Suppressor macrophage treated with lipopolysaccharide for 4 hours (primary cell): ENCODE measurements at regions not wholly inside any gene's neighbourhood (a gene's known extent, or its start where the extent isn't known, plus 50 kb on each side); places are given as distances from the start of the nearest gene placed in this dataset.
"Not testable (repeated sequence)": the region's sequence is repeated elsewhere in the genome, so short reads cannot be mapped to it uniquely, and the experiment has no call there.

Experiments used
- DNase-seq: peaks from one replicate; pipeline ENCODE4 v3.0.0-alpha.2; 2020

DNA sequence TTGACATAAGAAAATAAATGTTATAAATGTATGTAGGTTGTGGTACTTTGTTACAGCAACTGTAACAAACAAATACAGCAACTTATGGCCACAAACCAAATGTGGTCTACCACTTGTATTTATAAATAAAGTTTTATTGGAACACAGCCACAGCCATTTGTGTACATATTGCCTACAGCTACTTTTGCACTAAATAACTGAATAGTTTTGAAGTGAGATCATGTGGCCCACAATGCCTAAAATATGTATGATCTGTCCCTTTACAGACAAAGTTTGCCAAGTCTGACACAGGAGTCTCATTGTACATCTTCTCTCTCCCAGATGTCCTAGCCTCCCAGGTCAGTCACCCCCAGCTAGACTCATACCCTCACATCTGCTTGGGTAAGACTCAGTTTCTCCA, 283.6 kb upstream of the PRDM9 start:
- DNase-seq = no peak

DNA sequence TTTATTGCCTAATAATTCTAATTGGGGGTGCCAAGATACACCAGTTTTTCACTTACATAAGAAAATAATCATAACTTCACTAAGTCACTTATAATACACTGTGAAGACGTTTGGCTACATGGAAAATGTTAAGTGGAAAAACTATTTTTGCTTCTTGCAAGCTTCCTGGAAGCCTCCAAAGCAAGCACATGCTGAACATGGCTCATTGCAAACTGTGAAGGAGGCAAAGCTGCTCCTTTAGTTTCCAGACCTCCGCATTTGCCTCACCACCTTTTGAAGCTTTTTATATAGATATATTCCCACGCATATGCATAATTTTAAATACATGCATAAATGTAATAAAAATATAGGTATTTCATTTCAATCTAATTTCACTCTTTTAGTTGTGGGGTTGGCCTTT, 285.6 kb upstream of the PRDM9 start:
- DNase-seq = no peak

- no peak for DNase-seq
Measured at GRCh38 chr5:23217159-23217558, 290.2 kb upstream of the PRDM9 start.

DNA sequence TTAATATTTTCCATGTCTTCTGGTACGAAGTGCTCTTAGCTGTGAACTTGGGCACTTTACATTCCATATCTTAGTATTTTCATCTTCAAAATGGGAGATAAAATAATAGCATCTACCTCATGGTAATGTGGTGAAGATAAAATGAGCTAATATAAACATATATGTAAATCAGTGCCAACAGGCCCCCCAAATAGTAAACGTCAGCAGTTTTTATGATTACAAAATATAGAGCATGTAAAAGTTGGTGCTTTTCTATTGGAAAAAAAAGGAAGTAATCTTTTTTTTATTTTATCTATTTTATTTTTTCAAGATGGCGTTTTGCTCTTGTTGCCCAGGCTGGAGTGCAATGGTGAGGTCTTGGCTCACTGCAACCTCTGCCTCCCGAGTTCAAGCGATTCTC, 291.1 kb upstream of the PRDM9 start:
- no peak for DNase-seq

DNA sequence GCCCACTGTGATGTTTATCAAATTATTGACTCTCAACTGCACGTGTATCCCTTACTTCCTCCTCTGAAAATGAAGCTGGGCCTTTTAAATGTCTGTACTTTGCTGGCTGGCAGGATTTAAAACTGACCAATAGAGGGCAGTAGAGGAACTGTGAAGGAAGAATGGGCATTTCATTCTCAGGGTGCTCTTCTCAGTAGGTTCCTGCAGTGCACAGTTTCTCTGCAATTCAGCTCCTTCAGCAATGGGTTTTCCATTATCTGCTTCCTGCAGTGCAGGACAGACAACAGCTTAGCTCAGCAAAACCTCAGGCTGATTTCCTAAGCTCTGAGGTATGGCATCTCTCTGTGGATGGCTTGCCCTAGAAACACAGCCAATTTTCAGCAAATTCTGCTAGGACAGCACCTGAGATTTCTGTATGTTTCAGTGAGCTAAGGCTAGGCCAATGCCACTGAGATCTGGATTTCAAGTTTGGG, 298.4 kb upstream of the PRDM9 start:
- peak; percentile 56 for DNase-seq

- no peak for DNase-seq
Measured at GRCh38 chr5:23204111-23204510, 303.3 kb upstream of the PRDM9 start.

GRCh38 chr5:23169660-23170416, 316.7 kb upstream of the CDH12 start:
- no peak for DNase-seq

DNA sequence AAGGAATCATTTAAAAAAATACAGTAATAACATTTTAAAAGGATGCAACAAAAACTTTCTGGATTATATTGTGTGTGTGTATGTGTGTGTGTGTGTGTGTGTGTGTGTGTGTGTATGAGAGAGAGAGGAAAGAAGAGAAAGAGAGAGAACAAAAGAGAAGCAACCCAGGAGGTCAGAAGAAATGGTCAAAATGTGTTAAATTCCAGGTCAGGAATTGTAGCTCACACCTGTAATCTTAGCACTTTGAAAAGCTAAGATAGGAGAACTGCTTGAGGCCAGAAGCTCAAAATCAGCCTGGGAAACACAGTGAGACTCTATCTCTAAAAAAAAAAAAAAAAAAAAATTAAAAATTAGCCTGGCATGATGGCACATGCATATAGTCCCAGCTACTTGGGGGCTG, 311.8 kb upstream of the CDH12 start:
- DNase-seq = no peak

- no peak for DNase-seq
Measured at GRCh38 chr5:23158179-23158578, 305.0 kb upstream of the CDH12 start.

DNA sequence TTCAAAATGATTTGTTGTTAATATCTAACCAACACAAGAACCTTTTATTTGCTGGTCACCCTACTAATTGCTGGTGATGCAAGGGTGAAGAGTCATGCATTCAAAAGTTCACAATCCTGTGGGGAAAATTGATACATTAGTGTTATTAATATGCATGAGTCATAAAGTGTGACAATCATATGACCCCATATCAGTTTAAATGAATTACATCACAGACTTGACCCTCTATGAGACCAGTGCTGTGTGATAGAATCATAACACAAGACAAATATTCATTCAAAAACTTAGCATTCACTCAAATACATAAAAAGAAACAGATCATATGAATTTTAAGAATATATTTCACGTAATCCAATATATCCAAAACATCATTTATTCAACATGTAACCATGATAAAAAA, 304.6 kb upstream of the CDH12 start:
- no peak for DNase-seq

DNA sequence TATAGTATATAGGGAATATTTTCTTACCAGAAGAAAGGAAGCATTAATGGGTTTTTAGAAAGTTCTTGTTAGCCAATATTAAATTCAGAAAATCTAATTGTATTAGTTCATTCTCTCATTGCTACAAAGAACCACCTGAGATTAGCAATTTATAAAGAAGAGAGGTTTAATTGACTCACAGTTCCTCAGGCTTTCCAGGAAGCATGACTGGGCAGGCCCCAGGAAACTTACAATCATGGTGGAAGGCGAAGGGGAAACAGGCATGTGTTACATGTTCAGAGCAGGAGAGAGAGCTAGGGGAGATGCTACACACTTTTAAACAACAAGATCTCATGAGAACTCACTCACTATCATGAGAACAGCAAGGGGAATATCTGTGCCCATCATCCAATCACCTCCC, 304.0 kb upstream of the CDH12 start:
- no peak for DNase-seq

GRCh38 chr5:23147625-23148024, 294.5 kb upstream of the CDH12 start:
- DNase-seq = no peak

GRCh38 chr5:23146183-23146582, 293.0 kb upstream of the CDH12 start:
- DNase-seq = no peak

DNA sequence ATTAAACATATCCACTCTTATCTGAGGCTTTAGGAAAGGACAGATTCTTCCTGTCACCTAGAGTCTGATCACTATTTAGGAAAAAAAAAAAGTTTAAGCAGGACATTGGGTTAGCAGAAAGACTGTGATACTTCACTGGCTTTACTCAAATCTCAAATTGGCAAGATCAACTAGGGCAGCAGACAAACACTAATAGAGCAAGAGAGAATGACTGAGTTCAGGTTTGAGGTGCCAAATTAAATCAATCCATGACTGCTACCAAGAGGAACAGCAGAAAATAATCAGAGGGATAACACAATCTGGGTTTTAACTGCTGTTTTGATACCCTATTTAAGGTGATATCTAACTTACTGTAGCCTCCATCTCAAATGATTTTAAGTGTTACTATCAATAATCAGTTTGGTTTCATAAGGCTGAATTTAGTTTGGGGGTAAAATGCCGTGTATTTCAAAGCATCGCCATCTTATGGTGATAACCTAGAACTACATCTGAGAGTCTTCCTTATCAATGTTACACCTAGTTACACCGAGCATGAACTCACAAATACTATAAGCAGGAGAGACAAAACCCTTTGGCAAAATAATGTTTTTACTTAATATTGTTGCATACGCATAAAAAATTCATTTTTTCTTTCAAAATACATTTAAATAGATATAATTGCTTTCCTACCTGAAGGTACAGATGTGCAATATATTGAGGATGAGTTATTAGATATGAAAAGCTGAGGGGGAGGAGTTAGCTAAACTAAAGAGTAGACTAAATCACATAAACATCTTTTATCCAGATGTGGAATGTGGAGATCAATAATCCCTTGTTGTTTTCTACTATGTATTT, 286.4 kb upstream of the CDH12 start:
- peak; percentile 5 for DNase-seq

GRCh38 chr5:23136958-23137357, 283.8 kb upstream of the CDH12 start:
- DNase-seq = no peak

GRCh38 chr5:23132231-23132630, 279.1 kb upstream of the CDH12 start:
- DNase-seq = no peak

DNA sequence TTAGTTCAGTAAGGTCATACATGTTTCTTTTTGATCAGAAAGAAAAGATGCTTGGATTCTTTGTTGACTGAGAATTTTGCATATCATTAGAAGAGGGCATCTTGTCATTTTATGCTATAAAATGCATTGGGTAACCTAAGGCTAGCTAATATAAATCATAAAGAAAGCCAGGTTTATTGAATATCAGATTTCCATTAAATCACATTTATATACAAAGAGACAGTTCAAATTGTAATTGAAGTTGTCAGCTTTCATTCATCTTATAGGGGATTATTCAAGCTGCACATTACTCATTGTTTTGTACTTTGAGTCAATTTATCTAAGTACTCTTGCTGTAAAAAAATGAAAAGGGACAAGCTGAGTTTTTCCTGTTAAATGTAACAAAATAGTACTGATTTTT, 259.1 kb upstream of the CDH12 start:
- DNase-seq = no peak

DNA sequence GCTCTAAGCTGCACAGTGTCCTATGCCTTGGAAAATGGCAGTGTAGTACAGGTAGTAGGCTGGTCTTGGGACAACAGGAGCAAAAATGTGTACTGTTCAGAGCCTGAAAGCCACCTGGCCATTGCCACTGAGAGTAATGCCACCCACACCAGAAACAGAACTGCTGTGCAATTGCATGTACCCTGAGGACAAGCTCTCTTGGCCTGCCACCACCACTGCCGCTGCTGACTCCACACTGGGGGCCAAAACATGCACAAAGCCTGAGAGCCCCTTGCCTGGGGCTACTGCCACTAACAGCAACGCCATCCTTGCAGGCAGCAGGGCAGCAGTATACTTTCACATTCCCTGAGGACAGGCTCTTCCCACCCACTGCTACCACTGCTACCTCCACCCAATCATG, 251.9 kb upstream of the CDH12 start:
- DNase-seq = no peak

- no peak for DNase-seq
Measured at GRCh38 chr5:23103566-23103965, 250.4 kb upstream of the CDH12 start.

- DNase-seq = not testable (repeated sequence)
Measured at GRCh38 chr5:23095418-23095817, 242.3 kb upstream of the CDH12 start.

- DNase-seq = no peak
Measured at GRCh38 chr5:23089286-23089685, 236.1 kb upstream of the CDH12 start.

DNA sequence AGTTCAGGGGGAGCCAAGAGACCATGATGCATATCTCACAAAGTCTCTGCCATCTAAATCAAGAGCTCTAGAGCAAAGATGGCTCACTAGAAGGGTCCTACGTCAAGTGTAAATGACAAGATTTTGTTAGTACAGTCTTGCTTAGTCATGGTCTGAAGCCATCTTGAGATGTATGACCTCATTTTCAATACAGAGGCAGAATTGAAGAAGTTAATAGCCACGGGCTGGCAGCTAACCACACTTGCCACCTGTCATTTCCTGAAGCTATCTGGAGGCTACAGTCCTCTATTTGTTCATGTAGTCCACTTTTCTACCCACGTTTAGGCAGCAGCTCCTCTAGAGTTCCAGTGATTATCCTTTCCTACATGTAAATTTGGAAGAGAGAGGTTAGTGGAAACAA, 231.7 kb upstream of the CDH12 start:
- DNase-seq = no peak

DNA sequence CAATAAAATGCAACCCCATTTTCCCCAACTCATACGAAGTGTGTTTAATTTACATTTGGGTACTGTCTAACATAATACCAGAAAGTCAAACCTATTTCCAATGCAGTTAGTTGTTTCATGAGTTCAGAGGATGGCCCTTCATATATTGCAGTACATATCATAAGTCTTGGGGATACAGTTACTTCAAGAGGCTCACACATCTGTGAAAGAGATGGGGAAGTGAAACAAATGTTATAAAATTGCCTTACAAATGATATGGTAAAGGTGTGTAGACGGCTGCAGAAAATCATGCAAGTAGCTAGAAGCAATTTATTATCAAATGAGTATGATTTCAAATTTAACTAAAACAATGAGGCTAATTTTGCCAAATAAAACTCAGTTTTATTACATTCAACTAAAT, 219.0 kb upstream of the CDH12 start:
- no peak for DNase-seq

GRCh38 chr5:23071682-23072081, 218.5 kb upstream of the CDH12 start:
- DNase-seq = no peak
